ENCODE measurements at regions not wholly inside any gene's neighbourhood (a gene's known extent, or its start where the extent isn't known, plus 50 kb on each side); places are given as distances from the start of the nearest gene placed in this dataset.

GRCh38 chr5:30343707-30344106 is 849.8 kb upstream of the CDH6 start:
- TF ChIP-seq CTCF (IDR thresholded peaks at IDR 0.05; ENCODE audit: low read depth, low read length): no peak
- ChIA-PET CTCF (no interaction called here), POLR2A (no interaction called here)
- Histone ChIP-seq H3K27me3 (ENCODE audit: control insufficient read depth, insufficient read depth, low read length) (no peaks in the 10 kb centered on the region), H3K27ac (ENCODE audit: low read depth, low read length) (no peak overlapping the region), H3K4me3 (ENCODE audit: low read depth, low read length) (no peak overlapping the region), H3K9me3 (ENCODE audit: control insufficient read depth, insufficient read depth, low read length) (peaks cover 5% of the 10 kb centered on the region; the same call in 1 of the 2 replicates)
- DNase-seq (ENCODE audit: low read depth, low spot score): no peak

GRCh38 chr5:30341466-30341865 is 852.0 kb upstream of the CDH6 start:
- peaks cover 5% of the 10 kb centered on the region; the same call in 1 of the 2 replicates for H3K9me3 ChIP-seq (ENCODE audit: control insufficient read depth, insufficient read depth, low read length)
- H3K27me3 ChIP-seq (ENCODE audit: control insufficient read depth, insufficient read depth, low read length): no peaks in the 10 kb centered on the region
- no peak for TF ChIP-seq CTCF (IDR thresholded peaks at IDR 0.05; ENCODE audit: low read depth, low read length)
- CTCF ChIA-PET: no interaction called here
- DNase-seq (ENCODE audit: low read depth, low spot score): no peak
- no peak overlapping the region for H3K4me3 ChIP-seq (ENCODE audit: low read depth, low read length)
- no peak overlapping the region for H3K27ac ChIP-seq (ENCODE audit: low read depth, low read length)
- POLR2A ChIA-PET: no interaction called here

GRCh38 chr5:30337084-30337573 is 856.4 kb upstream of the CDH6 start:
- no peak overlapping the region for H3K27ac ChIP-seq (ENCODE audit: low read depth, low read length)
- TF ChIP-seq CTCF (IDR thresholded peaks at IDR 0.05; ENCODE audit: low read depth, low read length): no peak
- ChIA-PET POLR2A (no interaction called here), CTCF (interaction anchor here (0.6 kb wide), 1 partner anchor 8 kb away, joined by 3 read pairs; no protein-coding TSS in a partner anchor)
- H3K4me3 ChIP-seq (ENCODE audit: low read depth, low read length): no peak overlapping the region
- no peak for DNase-seq (ENCODE audit: low read depth, low spot score)
- no peaks in the 10 kb centered on the region for H3K27me3 ChIP-seq (ENCODE audit: control insufficient read depth, insufficient read depth, low read length)
- no peaks in the 10 kb centered on the region for H3K9me3 ChIP-seq (ENCODE audit: control insufficient read depth, insufficient read depth, low read length)

DNA sequence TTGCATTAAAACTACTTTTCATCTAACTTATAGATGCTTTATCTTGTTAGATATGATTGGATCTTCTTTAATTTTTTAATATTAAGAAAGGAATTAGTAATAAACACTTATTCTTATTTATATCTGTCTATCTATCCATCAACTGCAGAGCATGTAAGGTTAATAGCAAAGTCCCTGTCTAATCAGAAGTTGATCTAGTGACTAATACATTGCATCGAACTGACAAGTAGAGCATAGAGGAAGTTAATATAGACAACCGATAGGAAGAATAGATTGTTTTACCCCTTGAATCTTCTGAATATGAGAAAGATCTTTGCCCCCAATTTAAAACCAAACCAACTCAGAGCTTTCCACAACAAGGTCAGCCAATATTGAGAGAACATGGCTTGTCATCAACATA is 862.0 kb upstream of the CDH6 start:
- no peak overlapping the region for H3K4me3 ChIP-seq (ENCODE audit: low read depth, low read length)
- ChIA-PET CTCF (no interaction called here), POLR2A (no interaction called here)
- no peak for DNase-seq (ENCODE audit: low read depth, low spot score)
- no peak overlapping the region for H3K27ac ChIP-seq (ENCODE audit: low read depth, low read length)
- H3K9me3 ChIP-seq (ENCODE audit: control insufficient read depth, insufficient read depth, low read length): no peaks in the 10 kb centered on the region
- TF ChIP-seq CTCF (IDR thresholded peaks at IDR 0.05; ENCODE audit: low read depth, low read length): no peak
- H3K27me3 ChIP-seq (ENCODE audit: control insufficient read depth, insufficient read depth, low read length): no peaks in the 10 kb centered on the region

DNA sequence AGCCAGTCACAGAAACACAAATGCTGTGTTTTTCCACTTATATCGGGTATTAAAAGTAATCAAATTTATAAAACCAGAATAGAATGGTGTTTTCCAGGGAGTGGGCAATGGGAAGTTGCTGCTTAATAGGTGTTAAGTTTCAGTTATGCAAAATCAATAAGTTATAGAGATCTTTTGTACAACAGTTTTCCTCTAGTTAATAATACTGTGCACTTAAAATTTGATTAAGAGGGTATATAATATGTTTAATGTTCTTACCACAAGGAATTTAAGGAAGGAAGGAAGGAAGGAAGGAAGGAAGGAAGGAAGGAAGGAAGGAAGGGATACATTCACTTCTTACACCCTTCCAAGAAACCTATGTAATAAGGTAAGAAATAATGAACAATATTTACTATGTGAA is 867.7 kb upstream of the CDH6 start:
- Histone ChIP-seq H3K27ac (ENCODE audit: low read depth, low read length) (no peak overlapping the region), H3K27me3 (ENCODE audit: control insufficient read depth, insufficient read depth, low read length) (no peaks in the 10 kb centered on the region), H3K9me3 (ENCODE audit: control insufficient read depth, insufficient read depth, low read length) (no peaks in the 10 kb centered on the region), H3K4me3 (ENCODE audit: low read depth, low read length) (no peak overlapping the region)
- no peak for TF ChIP-seq CTCF (IDR thresholded peaks at IDR 0.05; ENCODE audit: low read depth, low read length)
- no peak for DNase-seq (ENCODE audit: low read depth, low spot score)
- CTCF ChIA-PET: no interaction called here
- POLR2A ChIA-PET: no interaction called here
